RWPE2 (cell line): ENCODE measurements at regions not wholly inside any gene's neighbourhood (a gene's known extent, or its start where the extent isn't known, plus 50 kb on each side); places are given as distances from the start of the nearest gene placed in this dataset.

ENCODE experiments used
- ATAC-seq: fragments of 200-7000 bp; cut with Tn5 transposase; 3 replicates; pipeline ENCODE4 v1.9.1; 2021; ENCODE audit warnings: low read depth
- DNase-seq: peaks from one replicate; pipeline ENCODE4 v3.0.0-alpha.2; 2020; ENCODE audit warnings: low spot score
- H3K27ac ChIP-seq: fragments of 450-650 bp; 2 replicates; pipeline ENCODE4 v1.5.1; 2017; ENCODE audit warnings: mild to moderate bottlenecking; ENCODE audit not compliant: poor library complexity, severe bottlenecking
- H3K27me3 ChIP-seq: fragments of 250-450 bp; sonication (Bioruptor Pico); 2 replicates; pipeline ENCODE4 v1.5.1; 2021; ENCODE audit warnings: mild to moderate bottlenecking, moderate library complexity; ENCODE audit not compliant: insufficient read depth, poor library complexity, severe bottlenecking
- H3K36me3 ChIP-seq: fragments of 250-450 bp; sonication (Bioruptor Pico); 2 replicates; pipeline ENCODE4 v1.5.1; 2020; ENCODE audit warnings: low read depth, mild to moderate bottlenecking, moderate library complexity
- H3K4me1 ChIP-seq: fragments of 250-450 bp; sonication (Bioruptor Pico); 2 replicates; pipeline ENCODE4 v1.5.1; 2021; ENCODE audit warnings: mild to moderate bottlenecking, moderate library complexity; ENCODE audit not compliant: insufficient read depth, poor library complexity, severe bottlenecking
- H3K4me3 ChIP-seq: fragments of 250-450 bp; sonication (Bioruptor Pico); 2 replicates; pipeline ENCODE4 v1.5.1; 2021; ENCODE audit warnings: mild to moderate bottlenecking, moderate library complexity; ENCODE audit not compliant: severe bottlenecking
- H3K9me3 ChIP-seq: fragments of 250-450 bp; sonication (Bioruptor Pico); 2 replicates; pipeline ENCODE4 v1.5.1; 2021; ENCODE audit warnings: mild to moderate bottlenecking, moderate library complexity; ENCODE audit not compliant: severe bottlenecking
- TF ChIP-seq, protein P1 (sequence below): fragments of 450-650 bp; IDR thresholded peaks from one replicate; pipeline ENCODE4 v1.5.1; 2017; ENCODE audit warnings: mild to moderate bottlenecking, moderate library complexity; ENCODE audit not compliant: poor library complexity, severe bottlenecking

DNA sequence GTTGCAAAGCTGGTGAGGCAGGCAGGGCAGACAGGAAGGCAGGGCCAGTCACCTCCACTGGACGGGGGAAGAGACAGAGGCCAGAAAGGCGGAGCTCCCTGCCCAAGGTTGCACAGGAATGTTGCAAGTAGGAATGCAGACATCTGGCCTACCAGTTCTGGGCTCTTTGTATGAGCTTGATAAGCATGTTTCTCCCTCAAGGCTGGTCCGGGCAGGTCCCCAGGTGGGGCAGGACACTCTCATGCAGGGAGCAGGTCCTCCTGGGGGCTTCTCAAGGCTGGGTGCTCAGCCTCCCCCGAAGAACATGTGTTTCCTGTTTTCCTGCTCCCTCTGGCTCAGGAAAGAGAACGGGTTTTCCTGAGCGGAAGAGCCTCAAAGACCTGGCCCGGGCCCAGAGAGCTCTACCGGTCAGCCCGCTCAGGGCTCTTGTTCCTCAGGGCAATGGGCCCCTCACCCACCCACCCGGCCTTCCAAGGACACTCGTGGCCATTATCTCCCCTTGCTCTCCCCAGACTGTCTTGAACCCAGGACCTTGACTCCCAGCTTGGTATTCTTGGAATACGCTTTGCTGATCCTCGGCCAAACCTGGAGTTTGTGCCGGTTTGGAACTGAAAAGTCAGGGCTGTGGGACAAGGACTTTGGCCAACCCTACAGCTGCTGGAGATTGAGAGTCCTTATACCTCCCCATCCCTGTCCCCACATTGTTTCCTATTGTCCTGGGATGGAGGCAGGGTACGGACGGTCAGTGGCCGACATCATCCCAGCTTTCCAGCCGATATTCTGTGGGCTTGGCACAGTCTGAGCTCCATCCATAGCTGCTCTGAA lies 87.7 kb upstream of the HAAO start:
- H3K36me3 ChIP-seq: no peaks in the 10 kb centered on the region
- TF ChIP-seq, protein P1, sequence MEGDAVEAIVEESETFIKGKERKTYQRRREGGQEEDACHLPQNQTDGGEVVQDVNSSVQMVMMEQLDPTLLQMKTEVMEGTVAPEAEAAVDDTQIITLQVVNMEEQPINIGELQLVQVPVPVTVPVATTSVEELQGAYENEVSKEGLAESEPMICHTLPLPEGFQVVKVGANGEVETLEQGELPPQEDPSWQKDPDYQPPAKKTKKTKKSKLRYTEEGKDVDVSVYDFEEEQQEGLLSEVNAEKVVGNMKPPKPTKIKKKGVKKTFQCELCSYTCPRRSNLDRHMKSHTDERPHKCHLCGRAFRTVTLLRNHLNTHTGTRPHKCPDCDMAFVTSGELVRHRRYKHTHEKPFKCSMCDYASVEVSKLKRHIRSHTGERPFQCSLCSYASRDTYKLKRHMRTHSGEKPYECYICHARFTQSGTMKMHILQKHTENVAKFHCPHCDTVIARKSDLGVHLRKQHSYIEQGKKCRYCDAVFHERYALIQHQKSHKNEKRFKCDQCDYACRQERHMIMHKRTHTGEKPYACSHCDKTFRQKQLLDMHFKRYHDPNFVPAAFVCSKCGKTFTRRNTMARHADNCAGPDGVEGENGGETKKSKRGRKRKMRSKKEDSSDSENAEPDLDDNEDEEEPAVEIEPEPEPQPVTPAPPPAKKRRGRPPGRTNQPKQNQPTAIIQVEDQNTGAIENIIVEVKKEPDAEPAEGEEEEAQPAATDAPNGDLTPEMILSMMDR: no peak
- no peak overlapping the region for H3K4me3 ChIP-seq
- ATAC-seq: no peak
- H3K27ac ChIP-seq: no peak overlapping the region
- peaks cover 6% of the 10 kb centered on the region for H3K4me1 ChIP-seq
- no peaks in the 10 kb centered on the region for H3K9me3 ChIP-seq
- no peak for DNase-seq
- H3K27me3 ChIP-seq: no peaks in the 10 kb centered on the region

DNA sequence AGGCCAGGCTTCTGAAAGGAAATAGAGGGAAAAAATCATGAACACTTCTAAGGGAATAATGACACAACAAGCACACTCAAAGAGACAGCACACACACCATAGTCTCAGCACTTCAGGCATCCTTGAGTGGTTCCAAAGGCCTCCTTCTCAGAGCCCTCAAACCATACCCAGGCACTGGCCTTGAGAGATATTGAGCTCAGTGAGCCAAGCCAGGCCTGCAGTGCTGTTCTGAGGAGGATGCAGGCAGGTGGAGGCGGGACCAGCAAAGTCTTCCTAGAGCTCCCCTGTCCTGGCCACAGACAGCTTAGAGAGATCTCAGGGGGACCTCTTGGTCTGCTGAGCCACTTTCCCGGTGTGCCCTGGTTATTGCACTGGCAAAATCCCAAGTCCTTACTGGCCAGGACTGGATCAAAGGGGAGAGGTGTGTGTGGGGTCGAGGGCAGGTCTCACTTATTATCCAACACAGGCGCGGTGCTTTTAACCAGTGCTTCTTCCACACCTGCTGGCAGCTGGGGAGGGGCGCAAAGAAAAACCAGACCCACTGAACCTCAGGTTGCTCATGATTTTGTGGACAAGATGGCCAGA lies 86.8 kb upstream of the HAAO start:
- no peaks in the 10 kb centered on the region for H3K27me3 ChIP-seq
- no peak overlapping the region for H3K27ac ChIP-seq
- no peaks in the 10 kb centered on the region for H3K9me3 ChIP-seq
- no peaks in the 10 kb centered on the region for H3K36me3 ChIP-seq
- peaks cover 6% of the 10 kb centered on the region for H3K4me1 ChIP-seq
- TF ChIP-seq, protein P1: no peak
- no peak for ATAC-seq
- H3K4me3 ChIP-seq: no peak overlapping the region
- DNase-seq: no peak

DNA sequence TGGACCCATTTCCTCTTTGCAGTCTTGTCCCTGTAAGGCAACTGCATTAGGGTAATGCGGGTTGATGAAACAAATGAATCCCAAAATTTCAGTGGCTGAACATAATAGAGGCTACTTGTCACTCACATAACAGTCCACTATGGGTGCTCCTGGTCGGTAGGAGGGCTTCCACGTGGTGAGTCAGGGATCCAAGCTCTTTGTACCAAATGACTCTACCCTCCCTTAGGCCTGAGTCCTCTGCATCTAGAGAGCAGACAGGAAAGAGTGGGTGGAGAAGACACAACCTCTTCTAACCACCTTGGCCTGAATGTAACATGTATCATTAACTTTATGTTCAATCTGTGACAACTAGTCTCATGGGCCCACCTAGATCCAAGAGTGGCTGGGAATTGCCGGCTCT lies 86.2 kb upstream of the HAAO start:
- Histone ChIP-seq H3K9me3 (no peaks in the 10 kb centered on the region), H3K4me3 (no peak overlapping the region), H3K27me3 (no peaks in the 10 kb centered on the region), H3K36me3 (no peaks in the 10 kb centered on the region), H3K4me1 (peaks cover 6% of the 10 kb centered on the region), H3K27ac (no peak overlapping the region)
- DNase-seq (no peak), ATAC-seq (no peak)
- TF ChIP-seq, protein P1: no peak

DNA sequence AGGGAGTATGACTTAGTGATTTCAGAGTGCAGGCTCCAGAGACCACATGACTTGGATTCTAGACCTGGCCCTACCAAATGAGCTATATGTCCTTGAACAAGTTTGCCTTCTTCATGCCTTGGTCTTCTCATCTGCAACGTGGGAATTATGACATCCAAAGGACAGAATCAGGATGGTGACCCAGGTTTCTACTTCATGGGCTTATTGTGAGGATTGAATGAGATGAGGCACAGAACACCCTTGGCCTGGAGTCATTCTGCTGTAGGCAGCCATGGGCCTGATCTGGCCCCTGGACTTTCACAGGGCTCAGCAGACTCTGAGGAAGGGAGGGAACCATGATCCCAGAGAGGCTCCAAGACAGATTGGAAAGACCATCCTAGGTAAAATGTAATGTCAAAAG lies 85.6 kb upstream of the HAAO start:
- no peaks in the 10 kb centered on the region for H3K36me3 ChIP-seq
- no peak for DNase-seq
- peaks cover 6% of the 10 kb centered on the region for H3K4me1 ChIP-seq
- H3K27me3 ChIP-seq: no peaks in the 10 kb centered on the region
- TF ChIP-seq, protein P1: no peak
- no peaks in the 10 kb centered on the region for H3K9me3 ChIP-seq
- no peak for ATAC-seq
- no peak overlapping the region for H3K4me3 ChIP-seq
- H3K27ac ChIP-seq: no peak overlapping the region

DNA sequence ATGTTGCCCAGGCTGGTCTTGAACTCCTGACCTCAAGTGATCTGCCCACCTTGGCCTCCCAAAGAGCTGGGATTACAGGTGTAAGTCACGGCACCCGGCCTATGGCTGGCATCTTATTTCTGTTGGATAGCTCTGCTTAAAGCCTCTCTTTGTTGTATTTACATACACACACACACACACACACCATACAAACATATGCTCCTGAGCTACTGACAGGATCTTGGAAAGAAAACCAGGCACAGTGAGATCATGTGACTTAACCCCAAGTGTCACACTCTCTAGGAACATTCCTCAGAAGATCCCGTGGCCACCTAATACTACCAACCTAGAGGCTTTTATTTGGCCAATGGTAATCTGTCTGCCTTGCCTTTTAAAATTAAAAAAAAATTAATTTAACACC lies 85.1 kb upstream of the HAAO start:
- Histone ChIP-seq H3K27ac (no peak overlapping the region), H3K4me1 (peaks cover 10% of the 10 kb centered on the region), H3K36me3 (no peaks in the 10 kb centered on the region), H3K27me3 (no peaks in the 10 kb centered on the region), H3K9me3 (no peaks in the 10 kb centered on the region), H3K4me3 (no peak overlapping the region)
- no peak for ATAC-seq
- DNase-seq: no peak
- TF ChIP-seq, protein P1: no peak
